GM19468 (cell line): ENCODE measurements at regions not wholly inside any gene's neighbourhood (a gene's known extent, or its start where the extent isn't known, plus 50 kb on each side); places are given as distances from the start of the nearest gene placed in this dataset.
"Not testable (repeated sequence)": the region's sequence is repeated elsewhere in the genome, so short reads cannot be mapped to it uniquely, and the experiment has no call there.

ENCODE experiments used
- ATAC-seq: cut with Tn5 transposase; IDR thresholded peaks from one replicate; pipeline ENCODE4 v1.9.1; 2021; ENCODE audit warnings: mild to moderate bottlenecking, moderate library complexity, moderate number of reproducible peaks; ENCODE audit not compliant: unreplicated experiment; ENCODE audit errors: extremely low read depth

GRCh38 chr7:20083781-20084180 lies 133.4 kb downstream of the MACC1 start:
- ATAC-seq, result no peak

GRCh38 chr7:20079080-20079479 lies 138.1 kb downstream of the MACC1 start:
- no peak for ATAC-seq

- ATAC-seq, result no peak
Observed at GRCh38 chr7:20076835-20077234, 140.3 kb downstream of the MACC1 start.

- ATAC-seq, result no peak
Observed at GRCh38 chr7:20075992-20076820, 141.0 kb downstream of the MACC1 start.

- no peak for ATAC-seq
Observed at GRCh38 chr7:20075440-20075839, 141.7 kb downstream of the MACC1 start.

GRCh38 chr7:20068004-20068403 lies 149.2 kb downstream of the MACC1 start:
- ATAC-seq, result not testable (repeated sequence)

- ATAC-seq, result peak; percentile 98
Observed at GRCh38 chr7:20064974-20065862, 152.0 kb downstream of the MACC1 start.

GRCh38 chr7:20064181-20064970 lies 152.8 kb downstream of the MACC1 start:
- no peak for ATAC-seq

- ATAC-seq, result no peak
Observed at GRCh38 chr7:20063644-20064043, 153.5 kb downstream of the MACC1 start.

GRCh38 chr7:20062932-20063331 lies 154.3 kb downstream of the MACC1 start:
- no peak for ATAC-seq

- no peak for ATAC-seq
Observed at GRCh38 chr7:20053334-20054104, 163.7 kb downstream of the MACC1 start.

GRCh38 chr7:20050241-20050966 lies 166.8 kb downstream of the MACC1 start:
- ATAC-seq, result no peak

- no peak for ATAC-seq
Observed at GRCh38 chr7:20038676-20039075, 178.5 kb downstream of the MACC1 start.

- no peak for ATAC-seq
Observed at GRCh38 chr7:20035279-20035875, 181.8 kb downstream of the MACC1 start.

GRCh38 chr7:20033621-20034400 lies 183.4 kb downstream of the MACC1 start:
- ATAC-seq, result no peak

GRCh38 chr7:20032741-20033140 lies 184.4 kb downstream of the MACC1 start:
- no peak for ATAC-seq

- no peak for ATAC-seq
Observed at GRCh38 chr7:20030915-20031362, 186.2 kb downstream of the MACC1 start.

GRCh38 chr7:20030417-20030816 lies 186.8 kb downstream of the MACC1 start:
- peak; percentile 78 for ATAC-seq
